CD4-positive, alpha-beta T cell treated with Interleukin-1 beta for 1 hour (primary cell): ENCODE measurements at regions not wholly inside any gene's neighbourhood (a gene's known extent, or its start where the extent isn't known, plus 50 kb on each side); places are given as distances from the start of the nearest gene placed in this dataset.
"Not testable (repeated sequence)": the region's sequence is repeated elsewhere in the genome, so short reads cannot be mapped to it uniquely, and the experiment has no call there.

ENCODE experiments used
- DNase-seq, 2 donors: peaks; one replicate each; pipeline ENCODE4 v3.0.0-alpha.2; 2020 to 2022

- no peak for DNase-seq
Measured at GRCh38 chr14:30445852-30446251, 113.1 kb upstream of the G2E3 start.

DNA sequence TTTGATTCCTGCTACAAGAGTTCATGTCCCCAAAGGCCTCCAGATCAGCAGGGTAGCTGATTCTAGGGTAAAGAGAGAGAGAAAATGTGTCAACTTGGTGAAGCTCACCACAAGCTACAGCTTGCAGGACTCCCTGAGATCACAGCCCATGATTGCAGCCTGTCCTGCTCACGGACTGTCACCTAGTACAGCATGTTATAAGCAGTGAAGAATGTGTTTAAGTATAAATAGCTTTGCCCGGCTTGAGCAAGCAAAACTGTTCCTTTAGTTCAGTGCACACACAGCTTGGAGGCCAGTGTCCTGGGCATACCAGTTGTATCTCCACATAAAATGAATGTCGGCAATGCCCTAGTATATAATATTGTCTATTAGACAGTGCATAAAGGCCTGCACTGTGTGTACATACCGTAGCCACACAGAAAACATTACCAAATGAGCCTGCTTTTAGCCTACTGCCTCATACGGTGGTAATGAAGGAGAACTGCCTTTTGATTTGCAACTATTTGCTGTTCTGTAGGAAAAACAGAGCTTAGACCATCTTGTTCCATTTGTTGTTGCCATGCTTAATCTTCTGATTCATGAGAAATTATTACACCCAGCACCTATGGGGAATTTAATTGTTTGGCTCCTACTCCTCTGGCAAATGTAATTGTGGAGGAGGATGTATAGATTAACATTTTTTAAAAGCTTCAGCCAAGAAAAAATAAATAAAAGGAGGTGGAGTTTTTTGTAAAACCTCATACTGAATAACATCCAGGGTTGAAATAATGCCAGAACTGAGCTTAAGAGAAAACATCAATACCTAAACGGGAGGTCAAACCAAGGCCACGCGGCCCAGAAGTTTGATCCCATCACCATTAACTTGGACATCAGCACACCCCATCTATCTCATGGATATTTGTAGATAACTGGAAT, 108.1 kb upstream of the G2E3 start:
- DNase-seq: no peak

GRCh38 chr14:30456296-30456695, 102.7 kb upstream of the G2E3 start:
- no peak for DNase-seq

DNA sequence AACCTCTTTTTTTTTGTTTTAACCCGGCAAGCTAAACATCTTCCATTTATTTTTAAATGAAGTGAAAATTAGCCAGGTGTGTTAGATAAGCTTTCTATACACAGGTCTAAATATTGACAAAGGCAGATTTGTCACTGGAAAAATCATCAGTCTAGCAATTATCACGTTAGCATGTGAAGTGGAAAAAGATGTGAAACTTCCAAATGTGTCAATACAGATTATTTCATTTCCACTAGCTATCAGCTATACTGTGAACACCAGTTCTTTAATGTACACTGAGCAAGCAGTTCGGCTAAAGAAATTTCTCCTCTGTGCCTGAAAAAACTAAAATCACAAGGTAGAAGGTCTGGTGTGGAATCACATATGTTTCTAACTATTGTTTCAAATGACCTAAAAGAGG, 96.6 kb upstream of the G2E3 start:
- DNase-seq: no peak

GRCh38 chr14:30464481-30464880, 94.5 kb upstream of the G2E3 start:
- DNase-seq: no peak

- no peak for DNase-seq
Measured at GRCh38 chr14:30468354-30468753, 90.6 kb upstream of the G2E3 start.

DNA sequence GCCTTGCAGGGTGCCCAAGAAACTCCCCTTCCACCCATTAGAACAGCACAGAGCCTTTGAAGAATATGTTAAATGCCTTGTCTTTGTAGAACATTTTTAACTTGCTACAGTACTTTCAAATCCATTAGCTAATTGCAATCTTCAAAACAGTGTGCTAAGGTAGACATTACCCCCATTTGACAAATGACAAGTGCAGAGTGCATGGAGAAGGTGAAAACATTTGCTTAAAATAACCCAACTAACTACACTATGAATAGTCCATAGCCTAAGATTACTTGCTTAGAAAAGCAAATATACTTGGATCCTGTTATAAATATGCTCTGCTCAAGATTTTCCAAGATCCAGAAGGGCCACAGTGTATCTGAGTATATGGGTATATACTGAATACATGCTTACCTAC, 87.0 kb upstream of the G2E3 start:
- no peak for DNase-seq

GRCh38 chr14:30473846-30474696, 84.9 kb upstream of the G2E3 start:
- DNase-seq: not testable (repeated sequence)

DNA sequence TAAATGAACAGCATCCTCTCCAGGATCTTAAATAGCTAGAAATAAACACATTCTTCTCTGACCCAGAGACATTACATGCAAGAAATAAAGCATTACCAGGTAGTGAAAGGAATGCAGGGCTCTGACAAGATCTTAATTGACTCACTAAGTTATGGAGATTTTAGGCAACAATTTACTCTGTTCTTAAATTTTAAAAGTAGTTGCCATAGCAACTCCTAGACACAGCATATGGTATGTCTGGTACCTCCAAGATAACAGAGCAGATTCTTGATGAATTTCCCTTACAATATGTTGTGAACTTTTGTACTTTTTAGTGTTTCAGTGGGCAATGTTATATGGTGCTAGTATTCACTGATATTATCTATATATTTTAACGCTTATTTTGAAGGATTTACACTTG, 76.7 kb upstream of the G2E3 start:
- no peak for DNase-seq

GRCh38 chr14:30484201-30484600, 74.8 kb upstream of the G2E3 start:
- DNase-seq: no peak

GRCh38 chr14:30484976-30485375, 74.0 kb upstream of the G2E3 start:
- DNase-seq: no peak

GRCh38 chr14:30496852-30497251, 62.1 kb upstream of the G2E3 start:
- no peak for DNase-seq

DNA sequence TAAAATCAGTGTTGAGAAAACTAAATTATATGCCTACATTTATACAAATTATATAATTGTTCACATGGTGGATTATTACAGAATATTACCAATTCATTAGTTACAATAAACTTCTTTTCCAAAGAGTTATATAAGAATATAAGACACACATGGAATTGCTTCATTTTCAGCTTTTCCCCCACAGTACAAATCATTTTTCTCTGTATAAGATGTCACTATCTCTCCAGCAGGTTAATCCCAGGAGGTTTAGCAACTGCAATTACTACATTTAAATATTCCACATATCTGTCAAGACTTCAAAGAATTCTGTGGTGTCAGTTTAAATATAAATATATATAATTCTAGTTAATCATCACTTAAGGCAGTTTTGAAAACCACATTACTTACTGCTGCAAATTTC, 59.6 kb upstream of the G2E3 start:
- DNase-seq: no peak

DNA sequence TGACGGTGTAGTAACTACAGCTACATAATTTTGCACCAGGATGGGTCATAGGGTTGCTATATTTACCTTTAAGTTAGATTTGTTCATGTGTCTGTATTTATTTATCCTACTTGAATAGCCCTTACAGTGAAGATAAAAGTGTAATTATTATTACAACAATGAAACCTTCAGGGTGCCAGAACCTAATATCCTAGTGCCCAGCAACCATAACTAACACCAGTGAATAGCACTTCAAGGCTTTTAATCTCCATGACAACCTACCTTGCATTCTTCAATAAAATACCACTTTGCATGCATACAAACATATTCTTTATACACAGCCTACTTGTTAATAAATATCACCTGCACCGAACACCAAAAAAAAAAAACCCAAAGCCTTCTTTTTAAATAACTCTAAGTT, 58.7 kb upstream of the G2E3 start:
- DNase-seq: no peak

DNA sequence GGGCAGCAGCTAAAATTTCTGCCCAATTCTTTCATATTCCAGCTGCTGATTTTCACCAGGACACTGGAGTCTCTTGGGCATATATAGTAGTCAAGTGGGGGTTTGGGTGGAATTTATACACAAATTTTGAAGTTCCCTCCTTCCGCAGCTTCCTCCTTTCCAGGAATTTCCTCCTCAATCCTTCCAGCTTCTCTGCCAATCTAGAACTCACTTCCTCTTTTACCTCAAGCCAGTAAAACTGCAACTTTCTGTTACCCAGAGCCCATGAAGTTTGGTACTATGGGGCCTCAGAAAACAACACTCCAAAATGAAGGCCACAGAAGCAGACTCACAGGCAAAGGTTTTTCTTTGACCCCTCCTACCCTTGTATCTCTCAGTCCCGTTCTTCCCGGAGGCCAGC, 51.7 kb upstream of the G2E3 start:
- no peak for DNase-seq
